ENCODE measurements at regions not wholly inside any gene's neighbourhood (a gene's known extent, or its start where the extent isn't known, plus 50 kb on each side); places are given as distances from the start of the nearest gene placed in this dataset.
"Not testable (repeated sequence)": the region's sequence is repeated elsewhere in the genome, so short reads cannot be mapped to it uniquely, and the experiment has no call there.

GRCh38 chr18:10138719-10139118, 224.9 kb downstream of the VAPA start:
- no peak for DNase-seq (ENCODE audit: low read depth in 2 of 3, low spot score in 2 of 3)

DNA sequence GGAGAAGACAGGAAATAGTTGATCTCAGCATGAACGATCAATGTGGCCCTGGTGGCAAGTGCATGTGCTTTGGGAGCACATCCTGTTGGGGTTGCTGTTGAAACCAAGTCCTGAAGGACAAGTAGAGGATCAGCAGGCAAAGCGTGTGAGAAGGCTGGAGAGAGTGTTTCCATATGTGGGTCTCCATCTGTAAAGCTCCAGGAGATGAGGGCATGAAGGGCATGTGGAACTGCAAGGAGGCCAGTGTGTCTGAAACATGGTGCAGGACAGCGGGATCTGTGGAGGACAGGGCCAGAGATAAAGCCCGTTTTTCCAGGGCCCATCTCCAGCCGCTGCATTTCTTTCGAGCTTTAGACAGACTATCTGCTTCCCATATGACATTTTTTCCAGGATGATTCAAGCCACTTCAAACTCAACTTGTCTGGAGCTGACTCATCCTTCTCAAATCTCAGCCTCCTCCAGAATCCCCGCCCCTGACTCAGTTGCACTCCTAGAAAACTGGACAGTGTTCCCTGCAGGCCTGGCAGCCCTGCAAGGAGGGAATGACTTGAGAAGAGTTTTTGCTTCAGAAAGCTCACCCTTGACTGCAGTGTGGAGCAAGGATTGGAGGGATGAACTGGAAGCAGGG, 226.1 kb downstream of the VAPA start:
- DNase-seq (ENCODE audit: low read depth in 2 of 3, low spot score in 2 of 3): no peak

DNA sequence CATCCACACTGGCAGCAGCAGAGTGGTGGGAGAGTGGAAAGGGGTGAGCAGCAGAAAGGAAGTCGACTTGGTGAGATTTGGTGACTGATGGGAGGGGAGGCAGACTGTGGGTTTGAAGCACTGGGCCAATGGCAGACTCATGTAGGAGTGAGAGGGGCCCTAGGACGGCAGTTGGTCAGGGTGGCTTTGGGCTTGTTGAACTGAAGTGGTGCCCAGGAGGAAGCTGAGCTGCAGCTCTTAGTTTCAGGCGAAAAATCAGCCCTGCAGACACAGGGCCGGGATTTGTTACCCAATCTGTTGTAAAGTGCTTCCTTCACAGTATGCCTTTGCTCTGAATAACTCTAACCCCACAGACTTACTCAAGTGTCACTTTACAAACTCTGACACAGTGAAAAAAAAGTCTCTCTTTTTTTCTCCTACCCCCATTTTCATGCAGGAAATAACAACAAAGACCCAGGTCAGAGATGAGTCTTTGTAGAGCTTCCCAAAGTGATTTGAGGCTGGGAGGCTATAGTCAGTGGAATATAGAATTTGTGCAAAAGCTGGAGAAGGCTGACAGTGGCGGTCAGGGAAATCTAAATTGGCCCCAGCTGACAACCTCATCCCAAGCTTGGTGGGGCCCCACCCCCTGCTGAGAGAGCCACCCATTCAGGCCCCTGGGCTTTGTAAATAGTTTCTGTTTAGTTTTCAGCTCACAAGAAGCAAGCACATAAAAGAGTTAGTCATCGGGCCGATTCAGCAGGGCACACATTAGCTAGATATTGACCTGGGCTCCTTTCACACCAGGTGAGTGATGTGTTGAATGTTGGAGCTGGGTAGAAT, 226.9 kb downstream of the VAPA start:
- no peak for DNase-seq (ENCODE audit: low read depth in 2 of 3, low spot score in 2 of 3)

- DNase-seq (ENCODE audit: low read depth in 2 of 3, low spot score in 2 of 3): no peak
These were observed 227.7 kb downstream of the VAPA start for GRCh38 chr18:10141559-10141958.

- no peak for DNase-seq (ENCODE audit: low read depth in 2 of 3, low spot score in 2 of 3)
These were observed 228.2 kb downstream of the VAPA start for GRCh38 chr18:10142056-10142455.

- no peak for DNase-seq (ENCODE audit: low read depth in 2 of 3, low spot score in 2 of 3)
These were observed 228.8 kb downstream of the VAPA start for GRCh38 chr18:10142496-10143160.

- no peak for DNase-seq (ENCODE audit: low read depth in 2 of 3, low spot score in 2 of 3)
These were observed 229.8 kb downstream of the VAPA start for GRCh38 chr18:10143596-10143995.

- DNase-seq (ENCODE audit: low read depth in 2 of 3, low spot score in 2 of 3): no peak
These were observed 231.7 kb downstream of the VAPA start for GRCh38 chr18:10145546-10145945.

DNA sequence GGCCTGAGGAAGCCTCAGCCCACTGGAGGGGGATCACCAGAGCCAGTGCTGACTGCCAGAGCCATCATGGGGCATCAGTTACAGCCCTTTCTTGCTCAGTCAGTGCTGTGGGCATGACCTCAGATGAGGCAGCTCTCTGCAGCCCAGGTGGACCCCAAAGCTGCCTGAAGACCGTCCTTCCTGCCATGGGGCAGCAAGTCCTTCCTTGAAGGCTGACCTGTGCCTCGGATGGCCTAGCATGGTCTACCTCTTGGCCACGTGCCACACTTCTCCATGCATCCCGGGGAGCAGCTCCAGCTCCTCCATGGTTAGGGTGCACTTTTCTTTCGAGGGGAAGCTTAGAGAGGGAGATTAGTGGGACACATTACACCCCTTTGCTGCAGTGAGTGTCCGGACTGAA, 233.4 kb downstream of the VAPA start:
- DNase-seq (ENCODE audit: low read depth in 2 of 3, low spot score in 2 of 3): no peak

GRCh38 chr18:10147752-10148151, 233.9 kb downstream of the VAPA start:
- no peak for DNase-seq (ENCODE audit: low read depth in 2 of 3, low spot score in 2 of 3)

GRCh38 chr18:10148189-10148929, 234.5 kb downstream of the VAPA start:
- DNase-seq (ENCODE audit: low read depth in 2 of 3, low spot score in 2 of 3): no peak

DNA sequence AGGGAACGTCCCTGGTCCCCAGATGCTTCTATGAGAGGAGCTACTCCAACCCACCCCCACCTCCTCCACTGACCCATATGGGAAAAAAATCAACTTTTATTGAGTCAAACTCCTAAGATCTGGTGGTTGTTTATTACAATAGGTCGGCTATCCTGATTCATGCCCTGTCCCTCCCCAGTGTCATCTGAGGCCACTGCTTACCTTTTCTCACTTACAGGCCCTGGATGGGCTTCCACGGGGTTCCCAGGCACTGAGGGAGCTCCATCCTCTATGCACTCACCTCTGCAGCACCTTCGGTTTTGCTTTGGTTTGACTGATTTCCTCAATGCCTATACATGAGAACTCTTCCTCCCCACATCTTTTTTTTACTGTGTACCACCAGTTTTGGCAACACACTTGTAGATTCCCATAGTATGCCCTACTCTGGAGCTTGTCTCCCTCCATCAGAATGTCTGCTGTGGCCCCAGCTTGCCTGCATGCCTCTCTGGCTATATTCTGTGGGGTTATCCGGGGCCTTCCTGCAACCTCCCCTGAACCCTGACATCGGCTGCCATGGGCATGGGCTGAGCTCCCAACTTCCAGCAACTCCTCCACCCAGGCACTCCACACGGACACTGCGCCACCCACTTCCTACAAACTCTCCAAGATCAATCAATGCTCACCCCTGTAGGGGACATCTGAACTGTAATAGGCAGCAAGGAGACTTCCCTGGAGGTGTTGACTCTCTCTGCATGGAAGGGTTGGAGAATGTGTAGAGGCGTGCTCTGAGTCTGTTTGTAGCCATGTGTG, 236.1 kb downstream of the VAPA start:
- DNase-seq (ENCODE audit: low read depth in 2 of 3, low spot score in 2 of 3): no peak

- DNase-seq (ENCODE audit: low read depth in 2 of 3, low spot score in 2 of 3): not testable (repeated sequence)
These were observed 236.8 kb downstream of the VAPA start for GRCh38 chr18:10150576-10150975.

DNA sequence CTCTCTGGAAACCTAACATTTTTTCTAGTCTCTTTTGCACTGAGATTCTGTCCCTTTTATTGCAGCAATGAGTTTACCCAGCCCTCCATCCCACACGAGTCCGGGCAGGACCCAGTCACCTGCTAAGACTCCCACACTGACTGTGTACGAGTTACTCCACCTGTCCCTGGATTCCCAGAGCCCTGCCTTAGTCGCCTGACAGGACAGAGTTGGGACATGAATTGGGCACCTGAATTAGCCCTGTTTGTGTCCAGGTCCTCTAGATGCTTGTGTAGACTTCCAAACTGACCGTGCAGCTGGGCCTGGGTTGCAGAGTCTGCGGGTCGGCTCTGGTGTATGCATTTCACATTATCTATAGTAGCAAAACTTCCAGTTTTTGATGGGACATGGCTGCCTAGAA, 238.7 kb downstream of the VAPA start:
- no peak for DNase-seq (ENCODE audit: low read depth in 2 of 3, low spot score in 2 of 3)

GRCh38 chr18:10153924-10154752, 240.3 kb downstream of the VAPA start:
- DNase-seq (ENCODE audit: low read depth in 2 of 3, low spot score in 2 of 3): no peak

GRCh38 chr18:10157706-10158105, 243.9 kb downstream of the VAPA start:
- DNase-seq (ENCODE audit: low read depth in 2 of 3, low spot score in 2 of 3): no peak

DNA sequence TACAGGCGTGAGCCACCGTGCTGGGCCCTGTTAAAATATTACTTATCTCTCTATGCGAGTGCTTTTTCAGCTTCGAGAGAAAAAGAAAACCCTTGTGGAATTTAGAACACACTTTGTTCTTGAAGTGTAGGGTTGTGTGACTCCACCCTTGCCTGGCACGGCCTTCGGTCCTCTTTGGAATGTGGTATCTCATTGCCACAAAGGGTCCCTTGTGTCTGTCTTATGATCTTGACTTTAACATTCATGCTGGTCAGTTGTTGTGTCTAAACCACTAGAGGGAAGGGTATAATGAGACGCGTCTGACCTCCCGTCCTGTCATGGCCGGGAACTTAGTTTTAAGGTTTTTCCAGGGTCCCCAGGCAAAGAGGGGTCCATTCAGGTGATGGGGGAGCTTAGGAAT, 246.4 kb downstream of the VAPA start:
- no peak for DNase-seq (ENCODE audit: low read depth in 2 of 3, low spot score in 2 of 3)

- no peak for DNase-seq (ENCODE audit: low read depth in 2 of 3, low spot score in 2 of 3)
These were observed 247.5 kb downstream of the VAPA start for GRCh38 chr18:10161315-10161714.

DNA sequence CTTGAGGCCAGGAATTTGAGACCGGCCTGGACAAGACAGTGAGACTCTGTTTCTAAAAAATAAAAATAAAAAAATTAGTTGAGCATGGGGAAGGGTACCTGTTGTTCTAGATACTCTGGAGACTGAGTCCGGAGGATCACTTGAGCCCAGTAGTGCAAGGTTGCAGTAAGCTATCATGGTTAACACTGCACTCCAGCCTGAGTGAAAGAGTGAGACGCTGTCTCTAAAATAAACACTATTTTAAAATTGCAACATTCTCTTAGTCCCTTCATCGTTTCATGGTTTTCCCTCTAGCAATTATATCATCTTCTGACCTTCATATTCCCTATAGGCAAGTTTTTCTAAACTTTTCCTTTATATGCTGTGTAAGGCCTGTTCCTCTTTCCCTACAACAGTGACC, 248.5 kb downstream of the VAPA start:
- no peak for DNase-seq (ENCODE audit: low read depth in 2 of 3, low spot score in 2 of 3)
